ENCODE measurements at regions not wholly inside any gene's neighbourhood (a gene's known extent, or its start where the extent isn't known, plus 50 kb on each side); places are given as distances from the start of the nearest gene placed in this dataset.

DNA sequence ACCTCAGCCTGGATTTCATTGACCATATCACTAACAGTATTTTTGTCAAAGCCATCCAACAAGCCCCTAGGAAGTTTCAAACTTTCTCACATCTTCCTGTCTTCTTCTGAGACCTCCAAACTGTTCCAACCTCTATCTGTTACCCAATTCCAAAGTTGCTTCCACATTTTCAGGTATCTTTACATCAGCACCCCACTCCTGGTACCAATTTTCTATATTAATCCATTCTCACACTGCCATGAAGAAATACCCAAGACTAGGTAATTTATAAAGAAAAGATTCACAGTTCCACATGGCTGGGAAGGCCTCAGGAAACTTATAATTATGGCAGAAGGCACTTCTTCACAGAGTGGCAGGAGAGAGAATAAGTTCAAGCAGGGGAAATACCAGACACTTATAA is 571.9 kb upstream of the PHF14 start:
- no peaks in the 10 kb centered on the region for H3K79me1 ChIP-seq (ENCODE audit: insufficient read depth, low read depth, low read length, poor library complexity, severe bottlenecking)
- no peak overlapping the region for H2AFZ ChIP-seq (ENCODE audit: low read length)
- H2BK5ac ChIP-seq (ENCODE audit: insufficient read length, low read length), result no peak overlapping the region
- H3K9me3 ChIP-seq (ENCODE audit: control insufficient read depth, low read depth, low read length), result peaks cover 13% of the 10 kb centered on the region
- H3K23me2 ChIP-seq (ENCODE audit: insufficient read length, low read depth, low read length, poor library complexity, severe bottlenecking), result no peaks in the 10 kb centered on the region
- Mint-ChIP-seq H3K4me3 (no peak overlapping the region), H3K4me1 (no peaks in the 10 kb centered on the region), H3K36me3 (ENCODE audit: insufficient read depth in 1 of 3, low read depth in 3 of 3) (peaks cover 19 to 30% (median 20%) of the 10 kb centered on the region in 3 experiments), H3K27me3 (ENCODE audit: low read depth) (no peaks in the 10 kb centered on the region), H3K9me3 (peaks cover 31 to 40% of the 10 kb centered on the region in 2 experiments), H3K27ac (no peak overlapping the region)
- no peaks in the 10 kb centered on the region for H4K20me1 ChIP-seq (ENCODE audit: control insufficient read depth, insufficient read depth, insufficient read length)
- no peak overlapping the region for H3K4me2 ChIP-seq (ENCODE audit: insufficient read depth, insufficient read length, low read length)
- H3K18ac ChIP-seq (ENCODE audit: insufficient read length, low read depth, low read length), result no peak overlapping the region
- H2BK20ac ChIP-seq (ENCODE audit: low read depth, low read length, poor library complexity, severe bottlenecking), result no peak overlapping the region
- no peak overlapping the region for H3K23ac ChIP-seq (ENCODE audit: insufficient read length, low read depth, low read length)
- H2BK15ac ChIP-seq (ENCODE audit: low read depth, low read length), result no peak overlapping the region
- H4K8ac ChIP-seq (replicated peaks; ENCODE audit: insufficient read length, low read depth, low read length), result no peak overlapping the region
- no peak overlapping the region for H2BK120ac ChIP-seq (ENCODE audit: low read depth, low read length, poor library complexity, severe bottlenecking)
- no peak for DNase-seq
- no peak overlapping the region for H3K56ac ChIP-seq (ENCODE audit: insufficient read length, low read depth, low read length)
- no peak overlapping the region for H4K91ac ChIP-seq (ENCODE audit: insufficient read length, low read depth, low read length)
- no peak overlapping the region for H4K5ac ChIP-seq (ENCODE audit: insufficient read length, low read depth, low read length)
- TF ChIP-seq, protein P1, sequence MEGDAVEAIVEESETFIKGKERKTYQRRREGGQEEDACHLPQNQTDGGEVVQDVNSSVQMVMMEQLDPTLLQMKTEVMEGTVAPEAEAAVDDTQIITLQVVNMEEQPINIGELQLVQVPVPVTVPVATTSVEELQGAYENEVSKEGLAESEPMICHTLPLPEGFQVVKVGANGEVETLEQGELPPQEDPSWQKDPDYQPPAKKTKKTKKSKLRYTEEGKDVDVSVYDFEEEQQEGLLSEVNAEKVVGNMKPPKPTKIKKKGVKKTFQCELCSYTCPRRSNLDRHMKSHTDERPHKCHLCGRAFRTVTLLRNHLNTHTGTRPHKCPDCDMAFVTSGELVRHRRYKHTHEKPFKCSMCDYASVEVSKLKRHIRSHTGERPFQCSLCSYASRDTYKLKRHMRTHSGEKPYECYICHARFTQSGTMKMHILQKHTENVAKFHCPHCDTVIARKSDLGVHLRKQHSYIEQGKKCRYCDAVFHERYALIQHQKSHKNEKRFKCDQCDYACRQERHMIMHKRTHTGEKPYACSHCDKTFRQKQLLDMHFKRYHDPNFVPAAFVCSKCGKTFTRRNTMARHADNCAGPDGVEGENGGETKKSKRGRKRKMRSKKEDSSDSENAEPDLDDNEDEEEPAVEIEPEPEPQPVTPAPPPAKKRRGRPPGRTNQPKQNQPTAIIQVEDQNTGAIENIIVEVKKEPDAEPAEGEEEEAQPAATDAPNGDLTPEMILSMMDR (conservative IDR thresholded peaks at IDR 0.05), result no peak
- H3K27ac ChIP-seq (ENCODE audit: insufficient read length, low read depth, low read length), result no peak overlapping the region
- no peak overlapping the region for H2AK5ac ChIP-seq (ENCODE audit: insufficient read length, low read length)
- H3K4ac ChIP-seq (ENCODE audit: low read depth, low read length), result no peak overlapping the region
- no peaks in the 10 kb centered on the region for H3K27me3 ChIP-seq (ENCODE audit: insufficient read depth, low read length)
- no peak overlapping the region for H3K9ac ChIP-seq (ENCODE audit: extremely low read depth, insufficient read length, low read length)
- no peak overlapping the region for H3T11ph ChIP-seq (ENCODE audit: low read length)
- H3K14ac ChIP-seq (ENCODE audit: insufficient read depth, low read length), result no peak overlapping the region
- no peak overlapping the region for H2BK12ac ChIP-seq (ENCODE audit: insufficient read length, low read depth, low read length)
- H3K4me1 ChIP-seq (ENCODE audit: insufficient read depth, low read length), result no peaks in the 10 kb centered on the region
- no peaks in the 10 kb centered on the region for H3K79me2 ChIP-seq (ENCODE audit: insufficient read depth, low read length)

Data from H9 (cell line).